Tibial nerve (tissue), 4 donors: ENCODE measurements at regions not wholly inside any gene's neighbourhood (a gene's known extent, or its start where the extent isn't known, plus 50 kb on each side); places are given as distances from the start of the nearest gene placed in this dataset.

ENCODE experiments used
- EP300 ChIP-seq, 2 donors: sonication (generic); formaldehyde crosslinking; IDR thresholded peaks; one replicate each; pipeline ENCODE4 v1.6.1; 2017; ENCODE audit warnings: antibody characterized with exemption in 2 of 2, mild to moderate bottlenecking in 1 of 2
- POLR2A ChIP-seq, 2 donors: fragments of 450-650 bp; IDR thresholded peaks; one replicate each; pipeline ENCODE4 v1.6.1; 2017; ENCODE audit warnings: antibody characterized with exemption in 2 of 2, mild to moderate bottlenecking in 2 of 2, moderate library complexity in 2 of 2
- TF ChIP-seq, protein P1 (sequence below), 5 experiments: fragments of 200-600 bp in 3 of 5; fragments of 450-650 bp in 2 of 5; sonication (generic) in 3 of 5; IDR thresholded peaks; one replicate each; pipeline ENCODE4 v1.5.1; 2016 to 2019; ENCODE audit warnings: antibody characterized with exemption in 5 of 5, mild to moderate bottlenecking in 3 of 5, moderate library complexity in 2 of 5

DNA sequence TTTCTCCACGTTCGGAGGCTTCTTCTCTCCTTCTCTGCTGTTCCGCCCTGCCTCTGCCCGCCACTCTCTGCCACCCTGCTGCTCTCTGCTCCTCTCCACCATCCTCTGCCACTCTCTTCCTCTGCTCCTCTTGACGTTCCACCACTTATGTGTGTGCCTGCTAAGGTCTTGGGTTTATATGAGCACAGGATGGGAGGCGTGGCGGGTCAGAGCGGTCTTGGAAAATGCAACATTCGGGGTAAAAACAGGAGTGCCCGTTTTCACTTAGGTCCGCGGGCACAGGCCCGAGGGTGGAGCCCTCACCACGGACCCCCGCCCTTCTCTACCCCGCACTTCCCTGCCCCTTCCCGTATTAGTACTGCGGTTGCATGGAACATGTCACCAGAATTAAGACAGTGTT is 114.4 kb upstream of the FBXL7 start:
- TF ChIP-seq EP300 (IDR thresholded peaks at IDR 0.05) = no peak
- TF ChIP-seq, protein P1, sequence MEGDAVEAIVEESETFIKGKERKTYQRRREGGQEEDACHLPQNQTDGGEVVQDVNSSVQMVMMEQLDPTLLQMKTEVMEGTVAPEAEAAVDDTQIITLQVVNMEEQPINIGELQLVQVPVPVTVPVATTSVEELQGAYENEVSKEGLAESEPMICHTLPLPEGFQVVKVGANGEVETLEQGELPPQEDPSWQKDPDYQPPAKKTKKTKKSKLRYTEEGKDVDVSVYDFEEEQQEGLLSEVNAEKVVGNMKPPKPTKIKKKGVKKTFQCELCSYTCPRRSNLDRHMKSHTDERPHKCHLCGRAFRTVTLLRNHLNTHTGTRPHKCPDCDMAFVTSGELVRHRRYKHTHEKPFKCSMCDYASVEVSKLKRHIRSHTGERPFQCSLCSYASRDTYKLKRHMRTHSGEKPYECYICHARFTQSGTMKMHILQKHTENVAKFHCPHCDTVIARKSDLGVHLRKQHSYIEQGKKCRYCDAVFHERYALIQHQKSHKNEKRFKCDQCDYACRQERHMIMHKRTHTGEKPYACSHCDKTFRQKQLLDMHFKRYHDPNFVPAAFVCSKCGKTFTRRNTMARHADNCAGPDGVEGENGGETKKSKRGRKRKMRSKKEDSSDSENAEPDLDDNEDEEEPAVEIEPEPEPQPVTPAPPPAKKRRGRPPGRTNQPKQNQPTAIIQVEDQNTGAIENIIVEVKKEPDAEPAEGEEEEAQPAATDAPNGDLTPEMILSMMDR (IDR thresholded peaks at IDR 0.05) = no peak
- TF ChIP-seq POLR2A (IDR thresholded peaks at IDR 0.05) = no peak
